NOMO-1 (cell line): ENCODE measurements at regions not wholly inside any gene's neighbourhood (a gene's known extent, or its start where the extent isn't known, plus 50 kb on each side); places are given as distances from the start of the nearest gene placed in this dataset.
A peak's percentile ranks its signal among the peaks of the same experiment; 100 is the strongest.

Experiments
- DNase-seq, 2 experiments: peaks; one replicate each; lab custom pipeline; 2025; ENCODE audit not compliant: unreplicated experiment in 2 of 2; lab: John Stamatoyannopoulos, UW

DNA sequence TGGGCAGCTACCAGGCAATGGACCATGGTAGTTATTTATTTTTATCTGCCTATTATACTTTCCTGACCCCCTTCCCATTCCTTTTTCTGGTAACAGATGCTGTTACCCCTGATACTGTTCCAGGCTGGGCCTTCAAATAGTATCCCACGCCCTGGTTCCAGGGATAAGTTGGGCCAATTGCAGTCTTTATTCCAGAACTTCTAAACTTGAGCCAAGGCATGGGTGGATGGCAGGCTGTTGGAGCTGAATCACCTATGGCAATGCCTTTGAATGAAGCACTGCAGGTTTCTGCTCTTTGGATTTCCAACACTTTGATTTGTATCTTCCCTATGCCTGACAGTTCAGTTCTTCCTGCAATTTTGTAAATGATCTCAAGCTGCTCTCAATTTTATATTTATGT lies 99.2 kb upstream of the LHCGR start:
- no peak for DNase-seq

GRCh38 chr2:48852938-48853337 lies 97.4 kb upstream of the LHCGR start:
- DNase-seq: no peak

DNA sequence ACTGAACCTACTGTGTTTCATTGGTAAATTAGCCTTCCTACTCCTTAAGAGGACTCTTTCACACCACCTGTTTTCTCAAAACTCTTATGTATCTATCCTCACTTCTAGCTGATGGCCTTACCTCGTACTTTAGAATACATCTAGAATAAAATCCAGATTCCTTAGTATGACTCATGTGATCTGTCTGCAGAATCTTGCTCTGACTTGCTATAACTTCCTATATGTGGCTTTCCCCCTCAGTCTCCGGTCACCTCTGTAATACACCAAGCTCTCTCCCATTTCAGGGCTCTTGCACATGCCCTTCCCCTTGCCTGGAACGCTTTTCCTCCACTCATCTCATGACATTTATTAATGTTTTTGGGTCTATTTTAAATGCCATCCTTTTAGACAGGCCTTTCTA lies 95.6 kb upstream of the LHCGR start:
- DNase-seq: no peak

- DNase-seq: no peak
These were observed 94.2 kb upstream of the LHCGR start for GRCh38 chr2:48849770-48850169.

DNA sequence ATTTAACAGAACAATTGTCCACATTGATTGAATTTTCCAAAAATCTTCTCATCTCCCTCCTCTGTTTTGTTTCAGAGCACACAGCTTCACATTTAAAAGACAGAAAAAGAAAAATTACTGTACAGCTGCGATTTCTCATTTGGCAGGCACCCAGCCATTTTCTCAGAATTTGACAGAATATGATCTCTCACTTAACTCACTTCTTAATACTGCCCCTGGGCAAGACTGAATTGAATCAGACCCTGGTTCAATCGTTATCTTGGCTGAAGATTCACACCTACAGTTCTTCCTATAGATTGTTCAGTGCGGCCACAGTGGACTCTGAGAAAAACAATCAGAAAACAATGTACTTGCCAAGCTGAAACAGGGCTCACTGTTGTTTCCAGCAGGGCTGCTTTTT lies 90.2 kb upstream of the LHCGR start:
- DNase-seq: no peak

DNA sequence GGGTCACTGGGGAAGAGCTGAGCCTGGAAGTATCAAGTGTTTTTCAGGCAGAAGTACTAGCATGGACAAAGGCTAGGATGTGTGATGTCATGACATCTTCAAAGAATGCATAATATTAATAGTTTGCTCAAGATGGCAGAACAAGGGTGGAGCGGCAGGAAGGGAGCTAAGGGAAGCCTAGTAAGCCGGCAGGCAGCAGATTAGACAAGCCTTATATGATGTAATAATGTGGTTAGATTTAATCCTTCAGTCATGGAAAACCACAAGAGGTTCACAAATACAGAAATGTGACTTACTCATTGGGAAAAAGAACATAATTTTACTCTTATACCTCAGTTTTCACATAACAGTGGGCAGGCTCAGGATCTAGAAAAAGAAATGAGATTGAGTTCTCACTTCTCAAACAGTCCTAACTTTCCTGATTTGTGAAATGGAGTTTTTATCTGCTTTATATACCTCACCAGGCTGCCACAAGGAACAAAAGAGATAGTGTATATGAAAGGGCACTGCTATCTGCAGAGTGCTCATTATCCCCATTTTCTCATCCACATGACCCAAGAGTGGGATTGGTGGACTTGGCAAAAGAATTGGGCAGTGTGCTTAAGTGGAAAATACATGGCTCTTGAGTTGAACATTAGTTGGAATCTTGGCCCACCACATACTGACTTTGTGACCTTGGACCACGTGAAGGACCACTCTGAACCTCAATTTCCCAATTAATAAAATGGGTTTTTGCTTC lies 89.1 kb upstream of the LHCGR start:
- DNase-seq: peak in 1 of 2 experiments; percentile 3

DNA sequence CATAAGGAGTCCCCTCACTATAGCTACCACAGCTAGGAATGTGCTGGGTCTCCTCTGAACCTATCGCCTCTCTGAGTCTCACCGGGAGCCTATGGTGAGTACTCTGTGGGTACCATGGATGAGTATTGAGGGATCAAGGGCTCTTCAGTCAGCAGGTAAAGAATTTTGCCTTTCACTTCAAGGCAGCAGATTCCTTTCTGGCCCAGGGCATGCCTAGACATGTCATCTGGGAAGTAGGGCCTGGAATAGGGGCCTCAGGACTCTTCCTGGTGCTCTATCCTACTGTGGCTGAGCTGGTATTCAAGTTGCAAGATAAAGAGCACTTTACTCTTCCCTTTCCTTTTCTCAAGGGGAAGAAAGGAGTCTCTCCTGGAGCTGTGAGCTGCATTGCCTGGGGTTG lies 85.6 kb upstream of the LHCGR start:
- no peak for DNase-seq

DNA sequence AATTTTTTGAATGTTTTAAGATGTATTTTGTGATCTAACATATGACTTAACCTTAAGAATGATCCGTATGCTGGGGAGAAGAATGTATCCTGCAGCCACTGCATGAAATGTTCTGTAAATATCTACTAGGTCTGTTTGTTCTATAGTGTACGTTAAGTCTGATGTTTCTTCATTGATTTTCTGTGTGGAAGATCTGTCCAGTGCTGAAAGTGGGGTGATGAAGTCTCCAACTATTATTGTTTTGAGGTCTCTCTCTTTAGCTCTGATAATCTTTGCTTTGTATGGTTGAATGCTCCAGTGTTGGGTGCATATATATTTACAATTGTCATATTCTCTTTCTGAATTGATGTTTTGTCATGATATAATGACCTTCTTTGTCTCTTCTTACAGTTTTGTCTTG lies 82.5 kb upstream of the LHCGR start:
- no peak for DNase-seq

DNA sequence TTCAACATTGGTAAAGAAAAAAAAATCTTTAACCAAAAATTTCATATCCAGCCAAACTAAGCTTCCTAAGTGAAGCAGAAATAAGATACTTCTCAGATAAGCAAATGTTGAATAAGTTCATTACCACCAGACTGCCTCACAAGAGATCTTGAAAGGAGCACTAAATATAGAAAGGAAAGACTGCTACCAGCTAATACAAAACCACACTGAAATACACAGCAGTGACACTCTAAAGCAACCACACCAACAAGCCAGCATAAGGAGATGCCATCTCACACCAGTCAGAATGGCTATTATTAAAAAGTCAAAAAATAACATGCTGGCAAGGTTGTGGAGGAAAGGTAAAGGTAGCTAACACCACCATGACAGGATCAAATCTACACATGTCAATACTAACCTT lies 74.0 kb upstream of the LHCGR start:
- no peak for DNase-seq

DNA sequence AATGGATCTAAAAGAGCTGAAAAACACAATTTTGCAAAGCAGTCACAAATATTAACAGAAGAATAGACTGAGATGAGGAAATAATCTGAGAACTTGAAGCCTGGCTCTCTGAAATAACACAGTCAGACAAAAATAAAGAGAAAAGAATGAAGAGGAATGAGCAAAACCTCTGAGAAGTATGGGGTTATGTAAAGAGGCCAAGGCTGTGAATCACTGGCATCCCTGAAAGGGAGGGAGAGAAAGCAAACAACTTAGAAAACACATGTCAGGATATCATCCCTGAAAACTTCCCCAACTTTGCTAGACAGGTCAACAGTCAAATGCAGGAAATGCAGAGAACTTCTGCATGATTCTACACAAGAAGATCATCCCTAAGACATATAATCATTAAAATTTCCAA lies 73.5 kb upstream of the LHCGR start:
- no peak for DNase-seq

DNA sequence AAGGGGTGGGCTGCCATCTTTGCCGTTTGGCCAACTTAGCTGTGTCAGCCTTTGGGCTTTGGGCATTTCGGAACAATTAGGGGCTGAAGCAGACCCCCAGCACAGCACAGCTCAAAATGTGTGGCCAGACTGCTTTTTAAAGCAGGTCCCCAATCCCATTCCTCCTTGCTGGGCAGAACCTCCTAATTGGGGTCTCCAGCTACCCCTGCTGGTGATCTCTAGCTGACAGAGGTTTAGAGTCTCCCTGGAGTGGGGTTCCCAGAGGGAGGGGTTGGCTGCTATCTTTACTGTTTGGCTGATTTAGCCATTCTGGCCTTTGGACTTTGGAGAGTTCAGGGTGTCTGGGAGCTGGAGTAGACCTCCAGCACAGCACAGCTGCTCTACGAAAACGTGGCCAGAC lies 71.5 kb upstream of the LHCGR start:
- DNase-seq: no peak

- no peak for DNase-seq
These were observed 68.6 kb upstream of the LHCGR start for GRCh38 chr2:48824116-48824515.

- no peak for DNase-seq
These were observed 63.7 kb upstream of the LHCGR start for GRCh38 chr2:48819206-48819735.

GRCh38 chr2:48817355-48817754 lies 61.8 kb upstream of the LHCGR start:
- no peak for DNase-seq

DNA sequence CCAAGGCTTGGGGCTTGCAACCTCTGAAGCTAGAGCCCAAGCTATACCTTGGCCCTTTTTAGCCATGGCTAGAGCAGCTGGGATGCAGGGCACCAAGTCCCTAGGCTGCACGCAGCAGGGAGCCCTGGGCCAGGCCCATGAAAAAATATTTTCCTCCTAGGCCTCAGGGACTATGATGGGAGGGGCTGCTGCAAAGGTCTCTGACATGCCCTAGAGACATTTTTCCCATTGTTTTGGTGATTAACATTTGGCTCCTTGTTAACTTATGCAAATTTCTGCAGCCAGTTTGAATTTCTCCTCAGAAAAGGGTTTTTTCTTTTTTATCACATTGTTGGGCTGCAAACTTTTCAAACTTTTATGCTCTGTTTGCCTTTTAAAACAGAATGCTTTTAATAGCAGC lies 56.9 kb upstream of the LHCGR start:
- DNase-seq: no peak

GRCh38 chr2:48808311-48808710 lies 52.8 kb upstream of the LHCGR start:
- DNase-seq: no peak
